IPS-15b (cell line): ENCODE measurements at regions not wholly inside any gene's neighbourhood (a gene's known extent, or its start where the extent isn't known, plus 50 kb on each side); places are given as distances from the start of the nearest gene placed in this dataset.

Experiments
- H3K27me3 ChIP-seq: one replicate; pipeline ENCODE4 v1.6.1; 2013; ENCODE audit warnings: low read length; ENCODE audit not compliant: control insufficient read depth, insufficient read depth
- H3K36me3 ChIP-seq: one replicate; pipeline ENCODE4 v1.6.1; 2013; ENCODE audit warnings: low read length; ENCODE audit not compliant: control insufficient read depth, insufficient read depth
- H3K4me1 ChIP-seq: one replicate; pipeline ENCODE4 v1.6.1; 2013; ENCODE audit warnings: mild to moderate bottlenecking, low read length; ENCODE audit not compliant: control insufficient read depth, insufficient read depth
- H3K4me3 ChIP-seq: one replicate; pipeline ENCODE4 v1.5.1; 2013; ENCODE audit warnings: low read depth, low read length
- H3K9ac ChIP-seq: one replicate; pipeline ENCODE4 v1.6.1; 2013; ENCODE audit warnings: low read depth, mild to moderate bottlenecking, low read length
- H3K9me3 ChIP-seq: one replicate; pipeline ENCODE4 v1.6.1; 2013; ENCODE audit warnings: mild to moderate bottlenecking, low read length; ENCODE audit not compliant: control insufficient read depth, insufficient read depth

DNA sequence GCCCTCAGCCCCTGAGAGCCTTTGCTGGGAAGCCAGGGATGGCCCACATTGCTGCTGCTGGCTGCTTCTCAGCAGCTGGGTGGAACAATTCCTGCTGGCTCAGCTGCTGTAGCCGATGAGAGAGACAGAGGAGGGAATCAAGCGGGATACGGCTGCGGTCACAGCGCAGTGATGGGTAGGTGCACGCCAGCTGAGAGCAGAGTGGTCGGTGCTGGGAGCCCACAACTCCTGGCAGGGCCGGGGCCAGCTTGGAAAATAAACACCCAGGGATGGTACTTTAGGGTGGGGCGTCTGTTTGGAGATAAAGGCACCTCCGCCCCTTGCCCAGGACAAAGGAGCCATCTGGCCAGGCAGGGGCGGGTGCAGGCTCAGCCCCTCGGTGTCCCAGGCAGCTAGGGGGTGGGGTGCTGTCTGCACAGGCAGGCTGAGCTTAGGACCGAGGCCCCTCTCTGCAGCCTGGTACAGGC lies 480.5 kb downstream of the MIAT start:
- no peaks in the 10 kb centered on the region for H3K36me3 ChIP-seq
- H3K27me3 ChIP-seq = no peaks in the 10 kb centered on the region
- no peaks in the 10 kb centered on the region for H3K4me1 ChIP-seq
- no peak overlapping the region for H3K9ac ChIP-seq
- no peaks in the 10 kb centered on the region for H3K9me3 ChIP-seq
- no peak overlapping the region for H3K4me3 ChIP-seq

DNA sequence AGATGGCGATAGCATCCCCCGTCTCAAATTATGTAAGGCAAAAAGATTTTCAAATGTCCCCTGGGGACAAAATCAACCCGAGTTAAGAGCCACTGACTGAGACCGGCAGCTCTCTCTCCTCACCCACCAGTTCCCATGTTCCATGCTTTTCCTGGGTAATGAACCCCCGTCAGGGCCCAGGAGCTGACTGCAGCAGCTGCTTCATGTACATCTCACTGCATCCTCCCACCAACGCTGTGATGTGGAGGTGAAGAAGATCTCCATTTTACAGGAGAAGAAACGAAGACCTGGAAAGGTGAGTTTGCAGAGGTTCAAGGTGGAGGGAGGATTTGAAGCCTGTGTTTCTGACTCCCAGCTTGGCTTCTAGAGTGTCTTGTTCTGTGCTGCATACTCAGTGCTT lies 481.1 kb downstream of the MIAT start:
- Histone ChIP-seq H3K9ac (no peak overlapping the region), H3K4me1 (no peaks in the 10 kb centered on the region), H3K27me3 (no peaks in the 10 kb centered on the region), H3K4me3 (no peak overlapping the region), H3K36me3 (no peaks in the 10 kb centered on the region), H3K9me3 (no peaks in the 10 kb centered on the region)

DNA sequence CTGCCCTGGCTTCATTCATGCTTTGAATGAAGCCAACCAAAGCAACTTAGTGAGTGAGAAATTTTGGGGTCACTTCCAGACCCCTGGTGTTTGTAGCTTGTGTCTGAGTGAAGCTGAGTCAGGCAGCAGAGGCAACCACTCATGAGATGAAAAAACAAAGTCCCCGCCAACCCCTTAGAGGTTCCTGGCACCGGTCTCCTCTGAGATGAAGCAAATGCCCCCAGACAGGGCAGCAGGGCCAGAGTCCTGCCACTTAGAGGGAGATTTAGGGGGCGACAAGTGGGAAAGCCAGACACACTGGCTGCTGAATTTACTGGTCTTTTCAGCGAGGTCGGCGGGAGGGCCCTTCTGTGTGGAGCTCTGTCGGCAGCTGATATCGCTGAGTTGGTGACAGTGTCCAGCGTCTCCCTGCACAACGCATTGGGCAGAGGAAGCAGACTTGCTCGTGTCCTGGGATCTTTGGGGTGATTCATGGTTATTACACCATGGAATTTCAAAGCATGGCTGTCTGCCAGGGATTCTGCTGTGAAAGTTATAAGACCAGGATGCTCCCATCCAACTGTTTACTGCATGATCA lies 482.6 kb downstream of the MIAT start:
- Histone ChIP-seq H3K36me3 (no peaks in the 10 kb centered on the region), H3K4me1 (no peaks in the 10 kb centered on the region), H3K9me3 (no peaks in the 10 kb centered on the region), H3K27me3 (no peaks in the 10 kb centered on the region), H3K4me3 (no peak overlapping the region), H3K9ac (no peak overlapping the region)

DNA sequence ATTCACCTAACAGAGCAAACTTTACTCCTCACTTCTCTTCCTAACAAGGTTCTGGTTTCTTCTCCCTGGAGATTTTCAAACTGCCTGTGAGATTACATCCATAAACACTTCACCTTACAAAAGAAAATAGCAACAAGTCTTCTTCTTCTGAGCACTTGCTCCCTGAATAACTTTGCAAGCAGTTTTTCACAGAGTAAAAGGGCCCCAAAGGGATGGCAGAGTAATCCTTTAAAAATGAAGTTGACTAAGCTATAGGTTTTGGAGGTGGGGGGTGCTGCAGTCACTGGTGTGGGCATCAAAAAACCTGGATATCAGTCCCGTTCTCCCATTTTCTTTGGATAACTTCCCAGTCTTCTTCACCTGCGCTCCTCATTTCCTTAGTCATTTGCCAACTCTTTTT lies 484.9 kb downstream of the MIAT start:
- no peak overlapping the region for H3K4me3 ChIP-seq
- no peaks in the 10 kb centered on the region for H3K27me3 ChIP-seq
- no peaks in the 10 kb centered on the region for H3K4me1 ChIP-seq
- no peaks in the 10 kb centered on the region for H3K36me3 ChIP-seq
- no peak overlapping the region for H3K9ac ChIP-seq
- H3K9me3 ChIP-seq = no peaks in the 10 kb centered on the region

DNA sequence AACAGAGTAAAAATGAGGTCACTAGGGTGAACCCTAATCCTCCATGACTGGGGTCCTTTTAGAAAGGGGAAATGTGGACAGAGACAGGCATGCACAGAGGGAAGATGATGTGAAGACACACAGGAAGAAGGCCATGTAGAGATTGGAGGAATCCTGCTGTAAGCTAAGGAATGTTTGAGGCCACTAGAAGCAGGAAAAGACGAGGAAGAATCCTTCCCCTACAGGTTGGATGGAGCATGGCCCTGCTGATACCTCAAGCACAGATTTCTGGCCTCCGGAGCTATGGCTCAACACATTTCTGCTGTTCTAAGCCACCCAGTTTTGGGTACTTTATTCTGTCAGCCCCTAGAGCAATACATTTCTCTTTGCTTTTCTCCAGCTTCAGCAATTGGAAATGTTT lies 486.9 kb downstream of the MIAT start:
- Histone ChIP-seq H3K4me3 (no peak overlapping the region), H3K27me3 (no peaks in the 10 kb centered on the region), H3K36me3 (no peaks in the 10 kb centered on the region)

DNA sequence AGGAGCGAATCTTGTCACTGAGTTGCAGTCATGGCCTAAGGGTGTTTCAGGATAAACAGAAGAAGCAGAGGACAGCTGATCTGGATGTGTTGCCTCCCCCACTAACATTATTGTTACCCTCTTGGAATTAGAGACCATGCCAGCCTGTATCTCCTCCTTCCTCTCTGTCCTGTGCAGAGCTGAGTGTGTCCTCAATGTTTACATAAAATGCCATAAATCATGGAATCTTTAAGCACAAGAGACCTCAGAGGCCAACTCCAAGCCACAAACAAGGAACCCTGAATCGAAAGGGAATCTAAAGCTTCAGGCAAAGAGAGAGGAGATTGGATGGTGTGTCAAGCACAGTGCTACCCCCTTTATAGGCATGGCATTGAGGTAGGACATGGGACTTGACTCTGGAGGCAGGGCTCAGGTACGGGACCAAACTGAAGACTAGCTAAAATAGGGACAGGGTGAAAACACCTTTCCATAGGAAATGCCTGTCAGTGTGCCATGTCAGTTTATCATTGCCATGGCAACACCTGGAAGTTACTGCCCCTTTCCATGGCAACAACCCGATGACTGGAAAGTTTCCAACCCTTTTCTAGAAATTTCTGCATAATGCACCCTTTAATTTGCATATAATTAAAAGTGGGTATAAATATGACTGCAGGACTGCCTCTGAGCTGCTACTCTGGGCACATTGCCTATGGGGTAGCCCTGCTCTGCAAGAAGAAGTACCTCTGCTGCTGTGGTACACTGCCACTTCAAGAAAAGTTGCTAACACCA lies 489.7 kb downstream of the MIAT start:
- no peaks in the 10 kb centered on the region for H3K27me3 ChIP-seq
- H3K9me3 ChIP-seq = no peaks in the 10 kb centered on the region
- H3K4me3 ChIP-seq = no peak overlapping the region
- H3K4me1 ChIP-seq = no peaks in the 10 kb centered on the region
- H3K9ac ChIP-seq = no peak overlapping the region
- no peaks in the 10 kb centered on the region for H3K36me3 ChIP-seq

More for the DNA sequence above, 486.9 kb downstream of the MIAT start:
- Histone ChIP-seq H3K9ac (no peak overlapping the region), H3K9me3 (no peaks in the 10 kb centered on the region), H3K4me1 (no peaks in the 10 kb centered on the region)

DNA sequence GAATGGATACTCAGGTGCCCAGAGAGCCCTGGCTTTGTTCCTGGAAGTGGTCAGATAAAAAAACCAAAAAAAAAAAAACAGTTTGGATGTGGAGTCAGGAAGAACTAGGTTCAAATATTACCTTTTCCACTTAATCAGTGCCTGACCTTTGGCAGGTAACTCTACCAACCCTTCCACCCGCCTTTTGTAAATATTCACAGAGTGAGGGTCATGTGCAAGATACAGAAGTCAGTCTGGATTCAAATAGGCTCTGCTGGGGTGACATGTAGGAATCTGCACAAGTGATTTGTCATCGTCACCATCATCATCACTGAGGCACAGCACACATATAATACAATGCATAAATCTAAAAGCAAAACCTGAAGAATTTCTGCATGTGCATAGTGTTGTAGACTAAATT lies 490.7 kb downstream of the MIAT start:
- H3K27me3 ChIP-seq = no peaks in the 10 kb centered on the region
- no peak overlapping the region for H3K9ac ChIP-seq
- H3K9me3 ChIP-seq = no peaks in the 10 kb centered on the region
- no peaks in the 10 kb centered on the region for H3K36me3 ChIP-seq
- H3K4me1 ChIP-seq = no peaks in the 10 kb centered on the region
- no peak overlapping the region for H3K4me3 ChIP-seq

DNA sequence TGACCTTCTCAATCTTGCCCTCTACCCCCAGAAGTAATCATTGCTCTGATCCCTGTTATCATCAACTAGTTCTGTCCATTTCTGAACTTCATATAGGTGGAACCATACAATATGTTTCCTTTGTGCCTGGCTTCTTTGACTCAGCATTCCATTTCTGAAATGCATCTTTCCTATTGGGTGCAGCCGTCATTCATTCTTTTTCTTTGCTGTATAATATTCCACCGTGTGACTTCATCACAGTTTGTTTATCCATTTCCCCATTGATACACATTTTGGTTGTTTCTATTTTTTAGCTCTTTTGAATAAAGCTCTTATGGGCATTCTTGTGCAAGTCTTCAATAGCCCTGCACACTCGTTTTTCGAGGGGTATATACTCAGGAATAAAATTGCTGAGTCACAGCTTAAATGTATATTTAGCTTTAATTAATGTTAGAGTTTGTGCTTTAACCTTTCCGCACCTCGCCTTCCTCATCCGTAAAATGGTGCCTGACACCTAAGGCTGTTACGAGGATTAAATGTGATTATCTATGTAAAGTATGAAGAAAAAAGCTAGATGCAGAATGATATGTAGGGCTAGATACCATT lies 491.6 kb downstream of the MIAT start:
- Histone ChIP-seq H3K9me3 (peaks cover 3% of the 10 kb centered on the region), H3K4me3 (no peak overlapping the region), H3K9ac (no peak overlapping the region), H3K4me1 (no peaks in the 10 kb centered on the region), H3K36me3 (no peaks in the 10 kb centered on the region), H3K27me3 (no peaks in the 10 kb centered on the region)

DNA sequence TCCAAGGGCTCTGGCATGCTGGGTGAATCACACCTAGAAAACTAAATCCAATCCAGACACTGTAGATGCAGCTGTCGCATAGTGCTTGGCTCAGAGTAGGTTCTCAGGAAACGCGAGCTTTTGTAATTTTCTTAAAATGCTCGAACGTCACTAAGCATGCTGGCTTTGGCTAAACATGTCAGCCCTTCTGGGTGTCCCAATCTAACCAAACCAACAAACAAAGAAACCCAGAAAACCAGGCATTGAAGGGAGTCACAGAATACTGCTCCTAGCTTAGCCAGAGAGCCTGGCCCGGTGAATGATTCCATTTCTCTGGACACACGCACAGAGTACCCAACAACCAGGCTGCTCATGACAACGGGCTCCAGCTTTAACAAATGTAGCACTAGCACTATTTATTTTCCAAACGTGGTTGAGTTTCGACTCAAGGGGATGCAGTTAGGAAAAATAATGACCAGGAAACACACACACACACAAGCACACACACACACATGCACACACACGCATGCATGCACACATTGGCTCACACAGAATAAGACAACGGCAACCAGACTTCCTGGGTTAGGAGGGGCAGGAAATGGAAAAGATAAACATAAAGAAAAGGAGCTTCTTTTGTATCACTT lies 492.6 kb downstream of the MIAT start:
- no peak overlapping the region for H3K9ac ChIP-seq
- no peak overlapping the region for H3K4me3 ChIP-seq
- no peaks in the 10 kb centered on the region for H3K4me1 ChIP-seq
- H3K27me3 ChIP-seq = no peaks in the 10 kb centered on the region
- no peaks in the 10 kb centered on the region for H3K36me3 ChIP-seq
- H3K9me3 ChIP-seq = peaks cover 3% of the 10 kb centered on the region

DNA sequence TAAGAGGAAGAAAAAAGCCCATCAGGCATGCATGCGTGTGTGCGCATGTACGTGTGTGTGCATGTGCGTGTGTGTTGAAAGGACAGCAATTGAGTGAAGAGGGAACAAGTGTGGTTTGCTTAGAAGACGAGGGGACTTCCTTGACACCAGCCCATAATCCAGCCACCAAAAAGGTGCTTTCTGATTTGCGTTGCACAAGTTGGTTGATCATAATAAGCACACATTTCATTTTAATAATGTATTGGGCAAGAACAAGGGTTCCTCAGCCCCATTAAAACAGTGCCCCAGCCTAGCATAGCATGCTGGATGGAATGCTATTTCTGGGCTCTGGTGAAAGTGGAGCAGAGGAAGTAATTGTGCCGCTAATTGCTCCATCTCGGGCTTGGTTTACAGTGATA lies 493.2 kb downstream of the MIAT start:
- Histone ChIP-seq H3K36me3 (no peaks in the 10 kb centered on the region), H3K27me3 (no peaks in the 10 kb centered on the region), H3K9ac (no peak overlapping the region), H3K4me3 (no peak overlapping the region), H3K9me3 (peaks cover 3% of the 10 kb centered on the region), H3K4me1 (no peaks in the 10 kb centered on the region)

DNA sequence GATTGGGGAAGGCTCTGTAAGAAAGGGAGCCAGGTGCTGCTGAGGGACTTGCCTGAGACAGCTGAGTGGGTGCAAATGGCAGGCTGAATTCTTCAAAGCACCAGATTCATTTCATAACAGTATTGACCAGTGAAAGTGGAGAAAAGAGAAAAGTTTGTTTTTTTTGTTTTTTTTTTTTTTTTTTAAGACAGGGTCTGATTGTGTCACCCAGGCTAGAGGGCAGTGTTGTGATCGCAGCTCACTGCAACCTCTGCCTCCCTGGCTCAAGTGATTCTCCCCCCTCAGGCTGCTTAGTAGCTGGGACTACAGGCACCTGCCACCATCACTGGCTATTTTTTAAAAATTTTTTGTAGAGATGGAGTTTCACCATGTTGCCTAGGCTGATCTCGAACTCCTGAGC lies 494.0 kb downstream of the MIAT start:
- no peaks in the 10 kb centered on the region for H3K36me3 ChIP-seq
- H3K9me3 ChIP-seq = peaks cover 3% of the 10 kb centered on the region
- H3K9ac ChIP-seq = no peak overlapping the region
- no peaks in the 10 kb centered on the region for H3K4me1 ChIP-seq
- no peaks in the 10 kb centered on the region for H3K27me3 ChIP-seq
- H3K4me3 ChIP-seq = no peak overlapping the region

DNA sequence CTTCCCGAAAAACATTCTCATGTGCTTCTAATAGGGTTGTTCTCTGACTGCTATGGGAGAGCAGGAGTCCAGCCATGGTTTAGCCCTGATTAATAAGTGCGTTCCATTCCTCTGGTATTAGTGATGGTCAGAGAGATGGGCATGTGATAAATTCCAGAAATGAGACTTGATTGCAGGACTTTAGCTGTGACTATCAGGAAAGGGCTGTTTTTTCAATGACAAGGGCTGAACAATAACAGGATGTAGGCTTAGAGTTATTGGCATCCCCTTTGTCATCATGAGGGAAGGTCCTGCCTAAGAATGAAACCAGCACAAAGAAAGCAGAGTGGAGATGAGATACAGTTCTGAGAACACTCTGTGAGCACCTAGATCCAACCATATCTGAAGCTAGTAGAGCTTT lies 494.6 kb downstream of the MIAT start:
- Histone ChIP-seq H3K9ac (no peak overlapping the region), H3K4me1 (peaks cover 3% of the 10 kb centered on the region), H3K36me3 (no peaks in the 10 kb centered on the region), H3K27me3 (no peaks in the 10 kb centered on the region), H3K9me3 (peaks cover 3% of the 10 kb centered on the region), H3K4me3 (no peak overlapping the region)
